LHCN-M2 (cell line): ENCODE measurements at regions not wholly inside any gene's neighbourhood (a gene's known extent, or its start where the extent isn't known, plus 50 kb on each side); places are given as distances from the start of the nearest gene placed in this dataset.
"Not testable (repeated sequence)": the region's sequence is repeated elsewhere in the genome, so short reads cannot be mapped to it uniquely, and the experiment has no call there.

Experiments
- DNase-seq: peaks from one replicate; pipeline ENCODE4 v3.0.0-alpha.2; 2012; ENCODE audit warnings: low read depth

DNA sequence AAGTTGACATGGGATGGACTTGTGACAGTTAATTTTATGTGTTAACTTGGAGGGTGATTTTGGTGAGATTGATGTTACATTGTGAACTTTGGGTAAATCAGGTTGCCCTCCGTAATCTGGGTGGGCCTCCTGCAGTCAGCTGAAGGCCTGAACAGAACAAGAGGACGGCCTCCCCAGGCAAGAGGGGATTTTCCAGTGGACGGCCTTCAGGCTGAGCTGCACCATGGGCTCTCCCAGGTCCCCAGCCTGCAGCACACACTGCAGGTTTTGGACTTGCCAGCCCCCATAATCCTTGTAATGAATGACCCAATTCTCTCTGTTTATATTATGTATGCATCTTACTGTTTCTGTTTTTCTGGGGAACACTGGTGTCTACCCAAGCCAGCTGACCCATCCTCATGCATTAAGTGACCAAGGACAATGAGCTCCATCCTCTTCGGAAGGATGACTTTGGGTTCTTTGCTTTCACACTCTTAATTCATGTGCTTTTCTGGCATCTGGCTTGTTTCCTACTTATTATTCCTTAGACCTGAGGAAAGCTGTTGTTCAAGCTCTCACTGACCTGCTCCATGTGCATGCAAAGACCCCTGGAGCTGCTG lies 64.2 kb downstream of the DACT2 start:
- no peak for DNase-seq

DNA sequence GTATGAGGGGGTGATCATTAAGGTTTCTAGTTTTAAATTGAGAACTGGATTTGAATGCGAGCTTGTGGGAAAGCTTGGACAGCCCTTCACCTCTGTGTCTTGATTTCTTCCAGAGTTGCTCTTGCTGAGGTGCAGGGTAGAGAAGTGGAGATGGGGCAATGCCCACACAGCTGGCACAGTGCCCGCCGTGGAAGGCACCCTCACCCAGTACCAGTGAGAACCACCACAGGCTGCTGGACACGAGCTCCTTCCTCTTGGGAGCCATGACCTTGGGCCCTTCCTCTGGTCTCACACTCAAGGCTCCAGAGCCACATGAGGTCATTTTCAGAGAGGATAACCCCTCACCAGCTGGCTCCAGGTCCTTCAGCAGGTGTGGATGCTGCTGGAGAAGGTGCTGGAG lies 67.3 kb downstream of the DACT2 start:
- DNase-seq: no peak

DNA sequence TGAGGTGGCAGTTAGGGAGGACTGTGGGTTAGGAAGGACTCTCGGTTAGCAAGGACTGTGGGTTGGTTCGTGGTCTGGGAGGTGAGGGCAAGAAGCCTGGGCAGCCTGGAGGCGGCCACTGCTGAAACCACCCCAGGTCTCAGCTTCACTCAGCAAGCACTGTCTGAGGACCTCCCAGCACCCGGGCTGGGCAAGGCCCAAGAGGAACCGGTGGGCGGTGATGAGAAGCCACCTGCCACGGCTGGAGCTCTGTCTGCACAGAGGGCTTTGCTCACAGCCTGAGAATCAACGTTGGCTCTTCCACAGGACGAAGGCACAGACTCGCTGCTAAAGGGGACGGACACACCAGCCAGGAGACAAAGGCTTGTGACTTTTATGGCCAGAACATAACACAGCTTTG lies 69.3 kb downstream of the DACT2 start:
- no peak for DNase-seq

DNA sequence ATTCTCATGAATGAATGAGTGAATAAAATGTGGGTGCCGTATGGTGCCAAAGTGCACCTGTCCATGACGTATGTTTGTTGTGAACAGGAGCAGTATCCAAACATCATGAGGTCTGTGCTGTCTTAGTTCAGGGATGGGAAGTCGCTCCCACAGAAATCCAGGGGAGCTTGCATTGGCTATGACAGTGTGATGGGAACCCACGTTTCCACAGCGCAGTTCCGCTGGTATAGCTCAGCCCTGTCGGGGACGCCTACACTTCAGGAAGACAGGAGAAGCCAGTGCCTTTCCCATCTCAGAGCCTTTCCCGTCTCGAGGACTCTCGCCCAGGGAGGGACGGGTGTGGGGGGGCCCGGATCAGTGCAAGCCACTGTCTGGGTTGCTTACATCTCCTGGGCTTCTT lies 69.8 kb downstream of the DACT2 start:
- DNase-seq: no peak

DNA sequence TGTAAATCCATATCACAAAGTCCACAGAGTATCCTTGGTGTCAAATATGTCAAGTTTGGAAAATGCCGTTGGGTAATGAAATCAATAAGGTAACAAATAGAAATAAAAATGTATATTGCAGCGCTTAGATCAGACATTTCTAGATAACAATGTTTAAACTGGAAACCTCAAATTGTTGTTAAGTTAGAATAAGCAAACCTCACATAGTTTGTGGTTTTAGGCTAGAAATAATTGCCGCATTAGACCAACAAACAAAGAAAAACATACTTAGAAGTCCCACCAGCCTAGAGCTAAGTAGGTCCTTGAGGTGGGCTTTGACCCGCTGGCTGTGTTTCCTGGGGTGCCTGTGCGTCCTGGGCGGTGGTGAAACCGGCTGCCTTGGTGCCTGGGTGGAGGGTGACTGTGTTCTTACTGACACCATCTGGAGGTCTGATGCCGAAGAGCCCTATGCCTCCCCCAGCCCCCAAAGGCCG lies 71.4 kb downstream of the DACT2 start:
- no peak for DNase-seq

DNA sequence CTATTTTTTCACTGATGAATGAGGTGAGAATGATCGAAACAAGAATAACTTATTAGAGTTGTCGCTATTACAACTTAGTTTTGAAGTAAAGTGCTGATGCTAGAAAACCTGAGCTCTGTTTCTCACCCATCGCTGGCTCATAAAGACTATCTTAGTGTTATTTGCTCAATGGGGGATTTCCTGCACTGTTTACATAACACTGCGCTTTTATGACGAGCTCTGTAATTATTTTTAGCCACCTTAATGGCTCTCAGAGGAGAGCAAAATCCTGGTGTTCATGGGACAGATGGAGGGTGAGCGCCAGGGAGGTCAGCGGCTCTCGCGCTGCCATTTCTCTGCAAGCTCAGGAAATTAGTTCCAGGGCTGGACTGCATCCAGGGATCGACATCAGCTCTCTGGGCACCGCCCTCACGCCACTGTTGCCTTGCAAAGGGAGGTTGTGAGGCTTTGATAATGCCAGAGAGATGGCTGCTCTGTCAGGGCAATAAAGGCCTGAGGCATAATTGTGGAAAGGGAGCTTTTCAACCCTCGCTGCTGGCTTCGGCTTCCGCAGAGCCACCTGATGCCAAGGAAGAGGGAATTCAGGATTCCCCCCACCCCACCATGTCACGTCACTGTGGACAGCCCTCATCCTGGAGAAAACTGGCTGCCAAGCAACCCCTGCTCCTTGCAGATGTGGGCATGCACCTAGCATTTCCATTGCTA lies 72.0 kb downstream of the DACT2 start:
- no peak for DNase-seq

DNA sequence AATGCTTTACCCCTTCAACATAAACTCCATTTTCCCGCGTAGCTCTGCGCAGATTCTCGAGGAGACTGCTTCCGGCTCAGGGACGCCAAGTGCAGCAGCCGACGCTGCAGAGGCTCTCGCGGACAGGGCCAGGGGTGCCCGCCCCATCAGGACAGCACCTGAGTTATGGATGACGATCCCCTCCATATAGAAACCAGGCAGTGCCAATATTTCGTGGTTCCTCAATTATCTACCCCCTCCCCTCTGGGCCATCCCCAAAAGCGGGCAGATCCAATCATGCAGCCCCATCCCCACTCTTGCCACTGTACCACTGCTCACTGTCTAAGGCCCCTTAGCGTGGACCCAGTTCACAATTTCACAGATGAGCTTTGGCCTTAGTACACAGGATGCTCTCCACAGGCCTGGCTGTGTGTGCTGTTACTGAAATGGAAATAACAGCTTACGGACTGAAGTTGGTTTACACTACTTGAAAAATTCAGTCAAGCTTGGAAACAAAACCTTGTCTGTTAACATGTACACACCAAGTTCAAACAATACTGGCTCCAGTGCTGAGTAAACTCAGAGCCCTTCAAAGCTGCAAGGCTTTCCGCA lies 74.5 kb downstream of the DACT2 start:
- no peak for DNase-seq

DNA sequence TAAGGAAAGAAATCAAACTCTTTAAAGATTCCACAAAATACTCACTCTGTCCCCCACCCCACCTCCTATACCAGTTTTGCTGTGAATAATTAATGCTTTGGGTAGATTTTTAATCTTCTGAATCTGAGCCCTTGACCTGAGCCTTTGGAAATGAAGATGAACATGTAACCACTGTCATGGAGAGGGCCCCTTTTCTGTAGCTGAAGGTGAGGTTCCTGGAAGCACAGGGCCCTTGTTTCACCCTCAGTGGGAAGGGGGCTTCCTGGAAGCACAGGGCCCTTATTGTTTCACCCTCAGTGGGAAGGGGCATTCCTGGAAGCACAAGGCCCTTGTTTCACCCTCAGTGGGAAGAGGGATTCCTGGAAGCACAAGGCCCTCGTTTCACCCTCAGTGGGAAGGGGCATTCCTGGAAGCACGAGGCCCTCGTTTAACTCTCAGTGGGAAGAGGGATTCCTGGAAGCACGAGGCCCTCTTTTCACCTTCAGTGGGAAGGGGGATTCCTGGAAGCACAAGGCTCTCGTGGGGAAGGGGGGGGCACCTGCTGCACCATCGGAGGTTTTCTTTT lies 75.7 kb downstream of the DACT2 start:
- DNase-seq: no peak

DNA sequence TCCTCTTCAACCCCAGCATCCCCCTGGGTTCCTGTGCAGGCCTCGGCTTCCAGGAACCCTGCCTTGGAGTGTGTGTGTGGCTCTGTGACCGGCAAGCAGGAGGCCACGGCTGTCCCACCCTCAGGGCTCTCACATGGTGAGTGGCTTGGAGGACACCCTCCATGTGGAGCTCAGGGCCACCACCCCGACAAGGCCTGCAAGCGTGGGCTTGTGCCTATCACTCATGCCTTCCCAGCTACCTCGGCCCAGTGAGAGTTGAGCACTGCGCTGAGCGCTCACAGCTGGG lies 76.7 kb downstream of the DACT2 start:
- DNase-seq: no peak

DNA sequence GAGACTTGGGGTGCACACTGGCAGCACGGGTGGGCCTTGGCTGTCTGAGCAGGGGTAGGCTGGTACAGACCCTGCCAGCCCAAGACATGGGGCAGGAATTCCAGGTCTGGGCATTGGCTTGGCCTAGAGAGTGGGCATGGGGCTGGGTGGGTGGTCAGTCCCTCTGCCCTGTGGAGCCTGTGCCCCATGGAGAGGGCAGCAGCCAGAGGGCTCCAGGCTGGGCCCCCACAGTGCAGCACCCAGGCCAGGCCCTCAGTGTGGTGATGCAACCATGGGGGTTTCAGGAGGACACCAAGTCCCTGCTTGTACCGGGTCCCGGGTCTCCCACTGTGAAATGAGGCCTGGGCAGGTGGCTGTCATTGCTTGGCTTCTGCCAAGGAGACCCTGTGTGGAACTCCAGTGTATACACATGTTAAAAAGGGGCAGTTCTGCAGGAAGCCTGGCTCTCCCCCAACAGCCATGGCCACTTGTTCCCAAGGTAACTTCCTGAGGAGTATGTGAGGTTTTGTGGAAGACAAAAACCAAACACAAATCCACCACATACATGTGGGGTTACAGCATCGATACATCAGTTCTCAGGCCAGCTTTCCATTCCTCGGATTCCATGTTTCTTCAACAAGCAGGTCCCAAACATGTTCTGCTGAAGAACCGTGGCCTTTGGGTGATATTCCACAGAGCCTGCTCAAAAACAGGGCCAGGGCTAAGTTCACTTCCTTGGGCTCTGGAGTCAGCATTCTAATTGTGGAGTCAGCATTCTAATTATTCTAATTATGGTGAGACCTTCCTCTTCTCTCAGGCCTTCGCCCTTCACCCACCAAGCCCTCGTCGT lies 77.3 kb downstream of the DACT2 start:
- no peak for DNase-seq

DNA sequence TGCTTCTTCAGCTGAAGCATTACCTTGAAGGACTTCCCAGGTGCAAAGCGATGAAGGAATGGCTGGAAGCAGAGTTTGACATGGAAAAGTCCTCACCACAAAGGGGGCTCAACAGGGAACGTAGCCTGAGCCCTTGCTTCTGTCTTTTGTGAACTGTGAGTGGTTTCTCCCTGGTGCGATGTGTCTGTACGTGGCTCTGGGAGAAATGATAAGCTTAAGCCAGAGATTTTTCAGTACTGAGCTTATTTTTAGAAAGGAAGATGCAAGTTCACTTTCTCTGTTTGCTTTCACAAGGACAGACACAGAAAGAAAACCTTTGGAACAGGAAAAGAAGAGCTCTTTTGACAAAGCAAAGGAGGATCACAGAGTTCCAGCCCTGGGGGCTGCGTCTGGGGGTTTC lies 79.4 kb downstream of the DACT2 start:
- DNase-seq: no peak

DNA sequence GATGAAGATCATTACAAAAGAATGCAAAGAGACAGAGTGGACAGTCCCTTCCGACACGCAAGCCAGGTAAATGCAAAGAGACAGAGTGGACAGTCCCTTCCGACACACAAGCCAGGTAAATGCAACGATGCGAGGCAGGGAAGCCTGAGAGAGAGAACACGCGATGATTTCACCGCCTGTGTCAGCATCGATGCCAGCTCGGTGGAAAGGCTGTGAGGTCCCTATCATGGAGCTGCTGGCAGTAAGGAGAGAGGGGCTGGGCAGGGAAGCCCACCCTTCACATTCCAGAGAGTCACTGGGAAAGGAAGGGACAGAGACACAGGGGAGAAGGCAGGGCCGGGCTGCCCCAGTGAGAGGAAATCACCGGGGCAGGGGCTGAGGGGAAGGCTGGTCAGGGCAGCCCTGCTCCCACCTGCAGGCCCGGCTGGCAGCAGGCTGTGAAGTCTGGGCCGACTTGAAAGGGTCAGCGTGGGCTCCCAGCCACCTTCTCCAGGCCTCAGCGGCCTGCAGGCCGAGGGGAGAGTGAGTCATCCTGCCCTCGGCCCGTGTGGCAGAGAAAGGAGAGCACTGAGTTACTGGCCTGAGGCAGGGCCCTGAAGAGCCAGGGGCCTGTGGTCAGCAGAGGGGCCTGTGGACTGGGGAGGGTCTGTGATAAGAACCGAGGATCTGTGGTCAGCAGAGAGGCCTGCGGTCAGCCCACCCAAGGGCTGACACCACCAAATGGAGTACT lies 80.4 kb downstream of the DACT2 start:
- DNase-seq: no peak

DNA sequence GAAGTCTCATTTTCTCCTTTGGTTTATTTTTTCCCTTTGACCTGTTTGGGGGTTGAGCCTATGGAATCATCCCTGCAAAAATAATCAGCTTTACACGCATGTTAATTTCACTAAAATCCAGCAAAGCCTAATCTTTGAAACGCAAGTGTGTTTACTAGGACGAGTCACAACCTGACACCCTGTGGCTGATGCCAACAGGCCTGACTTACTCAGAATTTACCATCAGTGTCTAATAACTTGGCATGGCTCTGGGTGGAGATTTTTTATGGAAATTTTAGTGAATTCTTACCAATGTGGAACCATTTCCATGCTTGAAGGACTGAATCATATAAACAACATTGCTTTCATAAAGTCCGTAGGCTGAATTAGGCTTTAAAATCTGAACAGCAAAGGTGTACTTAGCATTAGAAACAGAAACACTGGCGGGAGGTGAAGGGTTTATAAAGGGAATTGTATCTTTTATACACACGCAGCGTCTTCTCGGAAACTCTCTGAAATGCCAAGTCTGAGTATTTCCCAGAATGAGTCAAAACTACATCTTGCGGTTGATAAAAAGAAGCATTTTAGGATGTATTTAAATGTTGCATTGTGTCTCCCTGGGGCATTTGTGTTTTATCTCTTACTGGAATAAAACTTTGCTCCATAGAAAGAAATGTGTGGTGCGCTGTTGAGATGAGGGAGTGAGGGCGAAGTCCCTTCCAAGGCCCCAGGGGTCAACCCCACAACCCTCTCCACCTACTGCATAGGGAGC lies 81.2 kb downstream of the DACT2 start:
- no peak for DNase-seq

DNA sequence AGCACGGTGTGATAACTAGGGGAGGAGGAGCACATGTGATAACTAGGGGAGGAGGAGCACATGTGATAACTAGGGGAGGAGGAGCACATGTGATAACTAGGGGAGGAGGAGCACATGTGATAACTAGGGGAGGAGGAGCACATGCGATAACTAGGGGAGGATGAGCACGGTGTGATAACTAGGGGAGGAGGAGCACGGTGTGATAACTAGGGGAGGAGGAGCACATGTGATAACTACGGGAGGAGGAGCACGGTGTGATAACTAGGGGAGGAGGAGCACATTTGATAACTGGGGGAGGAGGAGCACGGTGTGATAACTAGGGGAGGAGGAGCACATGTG lies 85.7 kb downstream of the DACT2 start:
- not testable (repeated sequence) for DNase-seq

DNA sequence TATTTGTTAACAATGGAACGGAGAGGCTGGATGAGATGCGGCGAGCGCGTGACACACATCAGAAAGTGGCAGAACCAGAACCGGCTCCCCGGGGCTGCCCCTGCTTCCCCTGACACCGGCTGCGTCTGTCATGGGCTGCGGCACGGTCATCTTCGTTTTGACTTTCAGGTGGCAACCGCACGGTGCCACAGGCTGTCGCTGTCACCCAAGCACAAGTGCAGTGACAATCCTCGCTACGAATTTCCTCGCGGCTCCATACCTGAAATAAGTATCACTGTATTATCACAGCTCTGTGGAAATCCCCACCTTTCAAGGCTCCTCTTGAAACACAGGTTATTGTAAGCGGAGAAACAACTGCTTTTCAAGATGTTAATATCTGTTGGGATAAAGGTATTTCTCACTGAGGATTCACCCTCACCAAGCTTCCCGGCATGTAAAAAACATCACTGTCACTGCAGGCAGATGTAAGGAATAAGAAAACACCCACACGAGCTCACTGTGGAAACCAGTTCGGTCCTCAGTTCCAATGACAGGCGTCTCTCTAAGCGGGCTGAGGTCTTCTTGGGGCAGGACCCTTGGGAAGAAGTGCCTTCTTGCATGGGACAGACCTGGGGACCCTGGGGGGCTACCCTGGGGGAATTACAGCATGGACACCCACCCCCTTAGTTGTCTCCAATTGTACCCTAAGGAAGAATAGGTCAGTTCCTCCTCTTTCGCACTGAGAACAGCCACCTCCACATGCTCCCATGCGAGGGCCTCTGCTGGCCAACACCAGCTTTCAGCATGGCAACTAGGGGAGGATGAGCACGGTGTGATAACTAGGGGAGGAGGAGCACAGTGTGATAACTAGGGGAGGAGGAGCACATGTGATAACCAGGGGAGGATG lies 86.3 kb downstream of the DACT2 start:
- no peak for DNase-seq

DNA sequence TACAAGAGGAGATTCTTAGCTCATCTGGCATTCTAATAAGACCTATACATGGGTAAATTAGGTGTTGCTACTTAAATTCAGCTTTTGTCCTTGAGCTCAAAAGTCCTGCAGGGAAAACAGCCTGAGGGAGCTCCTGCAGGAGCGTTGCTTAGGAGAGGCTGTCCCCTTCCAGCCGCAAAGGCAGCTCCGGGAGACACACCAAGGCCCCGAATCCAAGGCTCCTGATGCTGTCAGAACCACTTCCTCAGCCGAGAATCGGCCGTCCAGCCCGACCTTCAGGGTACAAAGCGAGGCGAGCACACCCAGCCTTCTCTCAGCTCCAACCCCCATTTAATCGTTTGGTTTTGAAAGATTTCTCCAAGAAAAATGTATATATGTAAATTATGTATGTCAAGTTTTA lies 87.0 kb downstream of the DACT2 start:
- DNase-seq: no peak

DNA sequence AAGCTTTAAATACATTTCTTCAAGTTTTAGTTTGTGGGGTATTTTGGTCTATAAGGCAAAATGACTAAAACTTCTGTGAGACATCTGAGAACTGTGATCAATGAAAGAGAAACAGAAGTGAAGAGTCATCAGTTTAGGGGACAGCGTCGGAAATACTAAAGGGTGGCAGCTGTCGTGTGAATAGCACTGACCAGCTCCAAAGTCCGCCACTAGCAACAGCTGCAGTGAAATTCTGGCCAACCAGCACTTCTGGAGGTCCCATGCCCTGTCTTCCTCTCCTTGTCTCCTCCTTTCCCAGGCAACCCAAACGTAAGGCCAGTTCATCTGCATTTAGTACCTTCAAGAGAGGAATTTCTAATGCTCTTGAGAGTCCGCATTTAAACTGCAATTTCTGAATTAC lies 87.5 kb downstream of the DACT2 start:
- no peak for DNase-seq

DNA sequence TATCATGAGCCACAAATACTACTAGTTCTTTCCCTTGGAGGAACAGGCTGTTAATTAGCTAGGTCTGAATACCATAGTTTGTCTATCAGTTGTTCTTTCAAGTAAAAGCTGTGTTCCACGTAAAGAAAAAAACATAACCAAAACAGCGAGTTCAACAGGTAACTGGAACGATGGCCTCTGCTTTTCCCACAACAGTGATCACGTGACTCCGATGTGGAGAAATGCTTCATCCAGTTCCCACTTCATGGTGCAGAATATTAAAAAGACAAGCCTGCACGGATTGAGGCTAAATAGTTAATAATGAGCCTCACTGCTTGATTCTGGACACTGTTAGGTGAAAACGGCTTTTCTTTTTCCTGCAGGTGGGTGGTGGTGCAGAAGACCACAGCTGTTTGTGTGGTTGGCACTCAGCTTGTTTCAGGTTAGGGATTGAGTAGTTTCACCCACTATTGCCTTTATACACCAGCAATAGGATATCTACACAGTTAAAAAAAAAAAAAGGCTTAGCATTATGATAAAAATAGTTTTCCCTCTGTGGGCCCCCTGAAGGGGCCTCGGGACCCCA lies 88.1 kb downstream of the DACT2 start:
- DNase-seq: no peak

DNA sequence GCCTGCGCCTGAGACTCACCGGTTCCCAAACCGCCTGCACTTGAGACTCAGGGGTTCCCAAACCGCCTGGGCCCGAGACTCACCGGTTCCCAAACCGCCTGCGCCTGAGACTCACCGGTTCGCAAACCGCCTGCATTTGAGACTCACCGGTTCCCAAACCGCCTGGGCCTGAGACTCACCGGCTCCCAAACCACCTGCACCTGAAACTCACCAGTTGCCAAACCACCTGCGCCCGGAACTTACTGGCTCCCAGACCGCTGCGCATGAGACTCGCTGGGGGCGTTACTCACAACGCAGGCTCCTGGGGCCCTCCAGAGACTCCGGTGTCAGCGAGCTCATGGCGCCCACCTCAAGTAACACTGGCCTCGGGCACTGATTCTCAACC lies 90.2 kb downstream of the DACT2 start:
- no peak for DNase-seq
